Astrocyte of the spinal cord (primary cell): ENCODE measurements at regions not wholly inside any gene's neighbourhood (a gene's known extent, or its start where the extent isn't known, plus 50 kb on each side); places are given as distances from the start of the nearest gene placed in this dataset.
A peak's percentile ranks its signal among the peaks of the same experiment; 100 is the strongest.

Experiments used
- DNase-seq: peaks from one replicate; pipeline ENCODE4 v3.0.0; 2011; ENCODE audit warnings: low read depth, low spot score
- H3K4me3 ChIP-seq: 2 replicates; pipeline ENCODE4 v1.5.1; 2011; ENCODE audit warnings: low read depth, mild to moderate bottlenecking, low read length, moderate library complexity
- CTCF ChIP-seq: IDR thresholded peaks from 2 replicates; pipeline ENCODE4 v1.5.1; 2012; ENCODE audit warnings: low read depth, mild to moderate bottlenecking, low read length, inconsistent platforms
- in situ Hi-C: cut with HindIII; loops from 2 replicates; pipeline ENCODE4 v1.10.0; 2017; ENCODE audit warnings: low sequenced_read_pairs

- peak; percentile 81 for DNase-seq
- TF ChIP-seq CTCF, result no peak
- in situ Hi-C loops, result no loop called here
- no peak overlapping the region for H3K4me3 ChIP-seq
Observed at GRCh38 chr2:199100326-199101110, 357.2 kb downstream of the SATB2 start.

GRCh38 chr2:199092419-199092818 lies 365.3 kb downstream of the SATB2 start:
- no peak for TF ChIP-seq CTCF
- no peak overlapping the region for H3K4me3 ChIP-seq
- in situ Hi-C loops, result no loop called here
- no peak for DNase-seq

DNA sequence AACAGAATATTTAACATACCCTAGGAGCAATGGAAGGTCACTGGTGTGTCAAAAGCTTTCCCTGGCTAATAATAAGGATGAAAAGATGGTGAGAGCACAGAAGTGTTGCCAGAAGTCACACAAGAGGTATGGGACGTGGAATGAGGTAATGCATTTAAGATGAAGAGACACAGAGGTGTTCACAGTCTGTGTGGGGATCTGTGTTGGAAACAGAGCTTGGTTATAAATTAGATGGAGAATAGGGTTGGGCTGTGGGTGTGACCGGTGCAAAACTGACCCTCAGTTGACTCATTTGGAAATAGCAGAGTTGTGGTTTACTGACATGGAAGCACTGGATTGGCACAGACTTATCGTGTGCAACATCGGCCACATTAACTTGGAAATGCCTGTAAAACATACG lies 372.5 kb downstream of the SATB2 start:
- no peak for TF ChIP-seq CTCF
- in situ Hi-C loops, result no loop called here
- no peak overlapping the region for H3K4me3 ChIP-seq
- DNase-seq, result no peak

DNA sequence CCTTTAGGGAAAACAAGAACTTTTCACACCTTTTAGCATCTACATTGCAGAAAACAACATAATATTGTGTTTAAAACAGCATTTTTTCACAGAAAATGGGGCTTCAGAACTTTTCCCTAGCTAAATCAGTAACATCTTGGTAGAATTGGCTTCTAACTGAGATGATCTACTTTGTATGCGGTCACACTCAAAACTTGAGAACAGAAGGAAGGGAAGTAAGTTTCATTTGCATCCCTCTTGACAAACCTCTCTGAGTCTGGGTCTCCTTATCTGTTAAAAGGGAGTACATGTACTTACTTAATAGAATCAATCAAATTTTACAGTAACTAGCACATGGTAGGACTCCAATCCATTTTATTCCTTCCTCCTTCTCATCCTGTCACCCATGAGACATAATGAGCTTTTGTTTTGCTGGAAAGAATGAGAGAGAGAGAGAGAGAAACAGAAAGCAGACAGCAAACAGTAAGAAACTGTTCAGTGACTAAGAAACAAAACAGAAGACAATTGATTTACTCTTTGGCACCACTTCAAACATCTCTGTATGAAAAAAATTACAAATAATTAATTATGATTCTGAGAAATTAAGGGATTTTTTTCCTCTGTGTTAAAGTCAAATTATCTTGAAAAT lies 387.3 kb downstream of the SATB2 start:
- in situ Hi-C loops, result no loop called here
- H3K4me3 ChIP-seq, result no peak overlapping the region
- TF ChIP-seq CTCF, result no peak
- DNase-seq, result no peak

- no peak overlapping the region for H3K4me3 ChIP-seq
- DNase-seq, result no peak
- no peak for TF ChIP-seq CTCF
- in situ Hi-C loops, result no loop called here
Observed at GRCh38 chr2:199064201-199064600, 393.5 kb downstream of the SATB2 start.

- H3K4me3 ChIP-seq, result no peak overlapping the region
- in situ Hi-C loops, result no loop called here
- TF ChIP-seq CTCF, result no peak
- no peak for DNase-seq
Observed at GRCh38 chr2:199057936-199058335, 399.8 kb downstream of the SATB2 start.
